HG02678 (cell line): ENCODE measurements at regions not wholly inside any gene's neighbourhood (a gene's known extent, or its start where the extent isn't known, plus 50 kb on each side); places are given as distances from the start of the nearest gene placed in this dataset.

Source experiments
- ATAC-seq: cut with Tn5 transposase; IDR thresholded peaks from one replicate; pipeline ENCODE4 v1.9.1; 2021; ENCODE audit warnings: mild to moderate bottlenecking, moderate library complexity; ENCODE audit not compliant: unreplicated experiment

- ATAC-seq: no peak
These were observed 118.1 kb upstream of the CCDC112 start for GRCh38 chr5:115414406-115415142.

- ATAC-seq: no peak
These were observed 117.2 kb upstream of the CCDC112 start for GRCh38 chr5:115413651-115414050.

GRCh38 chr5:115409094-115409493, 112.6 kb upstream of the CCDC112 start:
- no peak for ATAC-seq

DNA sequence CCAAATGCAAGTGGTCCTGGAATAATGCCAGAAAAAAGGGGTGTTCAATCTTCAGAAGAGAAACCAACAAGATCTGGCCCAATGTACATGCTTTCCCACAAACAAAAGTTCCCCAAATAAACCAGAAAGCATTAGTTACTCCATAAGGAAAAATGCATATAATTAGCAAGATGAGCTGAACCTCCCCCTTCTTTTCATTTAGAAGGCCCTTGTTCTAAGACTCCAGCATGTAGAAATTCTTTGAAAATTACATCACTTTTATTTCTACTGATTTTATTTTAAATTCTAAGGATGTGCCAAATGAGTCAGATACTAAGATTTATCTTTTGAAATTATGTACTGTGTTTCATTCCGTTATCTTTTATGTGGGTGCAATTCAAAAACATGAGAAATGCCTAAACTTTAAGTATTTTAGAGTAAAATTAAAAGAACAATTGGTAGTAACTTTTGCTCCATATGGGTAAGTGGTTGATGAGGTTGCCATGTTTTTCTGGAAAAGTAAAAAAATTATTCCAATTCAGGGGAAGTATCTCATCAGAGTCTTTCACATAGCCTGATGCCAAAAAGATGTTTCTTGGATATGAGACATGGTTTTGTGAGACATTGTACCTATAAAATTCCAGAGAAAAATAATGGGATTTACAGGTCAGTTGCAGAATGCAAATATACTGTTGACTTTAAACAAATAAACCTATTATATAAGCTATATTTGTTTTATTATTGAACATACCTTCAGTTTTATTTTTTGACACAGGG, 106.5 kb upstream of the CCDC112 start:
- no peak for ATAC-seq

DNA sequence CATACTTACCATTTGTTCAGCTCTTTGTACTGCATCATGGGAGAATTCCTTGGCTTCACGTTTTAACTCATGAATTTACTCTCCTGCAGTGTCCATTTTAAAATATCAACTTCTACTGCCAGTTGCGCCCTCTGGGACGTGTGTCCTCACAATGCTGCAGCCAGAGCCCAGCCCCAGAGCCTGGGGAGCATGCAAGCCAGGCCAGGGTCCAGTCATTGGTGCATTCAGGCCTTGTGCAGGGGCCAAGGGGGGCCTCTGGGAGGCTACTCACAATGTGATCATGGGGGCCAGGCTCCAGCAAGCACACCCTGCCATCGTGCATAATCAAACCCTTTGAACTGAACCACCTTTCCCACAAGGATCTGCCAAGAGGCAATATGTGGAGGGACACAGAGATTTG, 105.6 kb upstream of the CCDC112 start:
- ATAC-seq: no peak

GRCh38 chr5:115398719-115399118, 102.3 kb upstream of the CCDC112 start:
- no peak for ATAC-seq

GRCh38 chr5:115396688-115397087, 100.2 kb upstream of the CCDC112 start:
- ATAC-seq: no peak

- ATAC-seq: no peak
These were observed 99.6 kb upstream of the CCDC112 start for GRCh38 chr5:115396081-115396480.

DNA sequence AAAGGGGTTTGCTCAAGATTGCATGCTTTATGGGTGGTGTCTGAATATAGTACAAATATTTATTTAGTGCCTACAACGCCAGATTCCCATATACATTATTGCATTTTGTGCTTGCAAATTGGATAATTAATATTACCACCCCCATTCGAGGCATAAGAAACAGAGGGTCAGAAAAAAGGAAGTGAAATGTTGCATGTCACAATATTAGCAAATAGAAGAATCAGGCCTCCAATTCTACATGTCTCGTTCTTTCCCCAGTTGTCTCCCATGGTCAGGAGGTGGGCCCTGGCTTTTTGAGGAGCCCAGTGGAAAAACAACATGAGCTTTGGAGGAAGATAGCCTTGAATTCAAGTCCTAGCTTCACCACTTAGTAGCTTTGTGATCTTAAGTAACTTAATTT, 98.1 kb upstream of the CCDC112 start:
- ATAC-seq: no peak

- ATAC-seq: no peak
These were observed 96.8 kb upstream of the CCDC112 start for GRCh38 chr5:115393239-115393638.

DNA sequence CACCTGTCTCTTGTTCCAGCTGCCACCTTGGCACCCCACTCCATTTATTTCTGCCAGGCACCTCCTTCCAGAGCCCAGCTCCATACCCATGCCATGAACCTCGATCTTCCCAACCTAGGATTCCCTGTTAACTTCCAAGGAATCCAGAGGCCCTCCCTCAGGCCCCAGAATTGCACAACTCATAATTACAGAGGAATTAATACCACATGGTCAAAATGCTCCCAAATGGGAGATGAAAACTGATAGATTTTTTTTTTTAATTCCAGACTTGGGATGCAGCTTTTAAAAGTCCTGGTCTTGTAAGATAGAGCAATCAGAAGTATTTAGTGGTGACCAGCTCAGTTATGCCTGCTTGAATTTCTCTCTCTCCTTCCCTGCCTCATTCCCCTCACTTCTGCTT, 96.2 kb upstream of the CCDC112 start:
- no peak for ATAC-seq

- ATAC-seq: no peak
These were observed 95.3 kb upstream of the CCDC112 start for GRCh38 chr5:115391780-115392179.

DNA sequence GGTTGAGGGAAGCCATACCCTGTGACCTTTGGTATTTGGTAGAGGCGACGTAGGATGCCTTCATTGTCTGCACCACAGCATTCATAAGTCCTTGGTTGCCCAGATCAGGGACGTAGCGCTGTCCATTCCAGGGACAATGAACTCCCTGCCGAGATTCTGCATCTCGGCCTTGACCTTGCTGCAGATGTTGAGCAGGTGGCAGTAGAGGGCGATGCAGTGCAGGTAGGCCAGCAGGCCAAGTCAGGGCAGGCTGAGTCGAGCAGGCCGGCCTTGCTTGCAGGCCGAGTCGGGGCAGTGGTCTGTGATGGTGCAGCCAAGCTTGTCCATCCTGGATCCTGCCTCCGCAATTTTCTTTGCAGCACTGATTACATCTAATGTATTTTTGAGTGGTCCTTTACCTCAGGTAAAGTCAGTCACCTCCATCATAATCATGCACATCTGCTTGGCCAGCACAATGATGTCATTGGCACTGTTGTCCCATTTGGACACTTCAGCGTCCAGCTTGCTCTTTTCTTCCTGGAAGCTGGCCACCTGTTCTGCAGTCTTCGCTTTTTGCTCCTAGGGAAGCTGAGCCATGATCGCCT, 93.4 kb upstream of the CCDC112 start:
- ATAC-seq: no peak

GRCh38 chr5:115389034-115389798, 92.8 kb upstream of the CCDC112 start:
- no peak for ATAC-seq

- ATAC-seq: no peak
These were observed 91.8 kb upstream of the CCDC112 start for GRCh38 chr5:115388240-115388639.

DNA sequence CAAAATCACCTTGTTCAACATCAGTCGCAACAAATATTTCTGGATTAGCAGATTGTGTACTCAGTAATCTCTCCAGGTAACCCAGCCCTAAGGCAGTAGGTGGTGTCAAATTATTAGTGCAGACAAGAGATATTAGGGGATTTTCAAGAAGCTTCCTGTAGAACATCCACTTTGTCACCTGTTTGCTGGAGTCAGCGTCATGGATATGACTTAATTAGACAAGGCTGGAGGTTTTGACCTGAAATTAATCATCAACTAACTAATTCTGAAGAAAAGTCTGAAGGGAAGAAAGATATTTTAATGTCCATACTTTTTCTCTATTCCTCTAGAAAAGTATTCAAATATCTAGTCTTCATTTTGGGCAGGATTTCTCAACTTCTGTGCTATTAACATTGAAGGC, 91.4 kb upstream of the CCDC112 start:
- no peak for ATAC-seq

GRCh38 chr5:115386657-115387056, 90.2 kb upstream of the CCDC112 start:
- no peak for ATAC-seq

DNA sequence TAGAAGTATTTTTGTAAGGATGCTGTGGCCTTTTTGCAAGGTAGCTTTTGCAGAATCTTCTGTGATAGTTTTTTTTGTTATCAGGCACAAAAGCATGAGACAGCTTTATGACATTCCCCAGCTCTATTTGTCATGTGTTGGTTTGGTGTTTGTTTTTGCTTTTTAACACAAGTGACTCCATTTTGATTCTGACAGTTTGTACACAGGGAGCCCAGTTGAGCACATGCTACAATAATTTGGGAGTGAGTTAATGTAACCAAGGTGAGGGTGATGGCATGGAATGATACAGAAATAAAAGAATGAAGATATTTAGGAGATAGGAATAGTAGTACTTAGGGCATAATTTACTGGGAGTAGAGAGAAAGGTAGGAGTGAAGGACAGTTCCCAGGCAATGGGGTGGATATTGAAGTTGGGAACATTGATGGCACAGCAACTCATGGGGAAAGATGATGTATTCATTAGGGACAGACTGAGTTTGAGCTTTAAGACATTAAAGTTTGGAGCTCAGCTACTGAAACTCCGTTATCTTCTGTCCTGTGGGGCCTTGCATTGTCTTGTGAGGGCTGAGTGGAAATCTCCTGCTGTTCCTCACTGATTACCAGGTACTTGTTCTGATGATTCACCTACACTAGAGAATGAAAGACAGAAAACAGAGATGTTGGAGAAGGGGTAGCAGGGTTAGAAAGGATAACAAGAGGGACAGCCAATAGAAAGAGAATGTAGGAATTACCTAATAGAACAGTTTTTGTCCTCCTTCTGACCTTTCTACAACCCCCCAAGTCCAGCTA, 88.3 kb upstream of the CCDC112 start:
- ATAC-seq: no peak

DNA sequence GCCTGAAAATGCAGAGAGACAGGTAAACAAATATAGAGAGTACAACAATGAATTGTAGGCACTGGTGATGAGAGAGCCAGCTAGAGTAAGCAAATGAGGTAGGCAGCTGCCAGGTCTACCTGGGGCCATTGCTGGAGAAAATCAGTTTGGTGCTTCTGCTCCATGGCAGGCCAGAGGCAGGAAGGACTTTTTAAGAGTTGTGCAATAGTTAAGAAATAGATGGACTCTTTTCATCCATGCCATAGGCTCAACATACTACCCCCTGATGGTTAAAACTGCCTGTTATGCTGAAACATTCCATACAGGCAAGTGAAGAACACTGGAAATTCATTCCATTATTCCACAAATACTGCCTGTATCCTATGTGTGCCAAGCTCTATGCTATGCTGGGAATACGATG, 86.5 kb upstream of the CCDC112 start:
- ATAC-seq: no peak

- ATAC-seq: no peak
These were observed 85.6 kb upstream of the CCDC112 start for GRCh38 chr5:115381911-115382662.
